Suppressor macrophage (primary cell): ENCODE measurements at regions not wholly inside any gene's neighbourhood (a gene's known extent, or its start where the extent isn't known, plus 50 kb on each side); places are given as distances from the start of the nearest gene placed in this dataset.

Source experiments
- DNase-seq, 4 experiments: peaks; one replicate each; pipeline ENCODE4 v3.0.0-alpha.2; 2020 to 2022

DNA sequence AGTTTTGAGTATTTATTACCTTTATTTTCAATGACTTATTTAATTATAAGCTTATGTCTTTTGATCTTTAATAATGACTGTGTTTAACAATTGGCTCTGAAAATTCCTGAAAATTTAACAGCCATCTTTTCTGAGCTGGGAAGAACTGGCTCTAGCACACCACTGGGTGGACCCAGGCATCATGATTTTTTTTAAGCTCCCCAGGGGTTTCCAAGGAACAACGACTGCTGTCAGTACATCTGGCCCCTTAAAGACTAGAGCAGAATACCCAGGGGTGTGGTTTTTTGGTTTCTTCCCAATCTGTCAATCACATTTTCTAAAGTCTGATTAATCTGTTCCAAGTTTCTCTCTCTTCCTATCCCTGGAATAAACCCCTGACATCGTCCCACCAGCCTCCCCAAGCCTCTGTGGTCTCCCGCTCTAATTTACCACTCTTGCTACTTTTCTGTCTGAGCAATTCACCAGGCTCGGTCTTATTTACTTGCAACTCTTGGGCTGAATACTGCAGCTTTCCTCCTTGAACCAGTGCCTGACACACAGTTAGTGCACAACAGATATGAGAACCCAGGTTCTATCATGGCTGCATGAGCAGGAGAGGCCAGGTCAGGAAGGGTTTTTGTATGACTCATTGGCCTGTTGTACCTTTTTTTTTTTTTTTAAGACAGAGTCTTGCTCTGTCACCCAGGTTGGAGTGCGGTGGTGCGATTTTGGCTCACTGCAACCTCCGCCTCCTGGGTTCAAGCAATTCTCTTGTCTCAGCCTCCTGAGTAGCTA, 321.9 kb downstream of the ZSWIM6 start:
- no peak for DNase-seq

DNA sequence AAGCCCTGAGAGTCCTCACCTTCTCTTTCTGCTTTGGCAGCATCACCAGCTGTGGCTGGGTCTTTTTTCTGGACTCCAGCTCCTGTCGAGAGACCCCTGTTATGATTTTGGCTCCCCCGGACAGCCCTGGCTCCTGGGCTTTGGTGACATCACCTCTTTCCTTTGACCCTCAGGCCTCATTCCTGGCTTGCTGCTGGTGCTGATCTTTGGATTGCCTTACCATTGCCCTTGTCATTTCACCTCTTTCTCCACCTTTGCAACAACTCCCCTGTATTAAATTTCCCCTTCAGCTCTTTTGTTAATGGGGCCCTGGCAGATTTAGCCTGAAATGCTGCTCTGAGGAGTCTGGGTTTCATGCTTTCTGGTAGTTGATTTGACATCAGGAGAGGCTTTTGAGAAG, 322.8 kb downstream of the ZSWIM6 start:
- no peak for DNase-seq

DNA sequence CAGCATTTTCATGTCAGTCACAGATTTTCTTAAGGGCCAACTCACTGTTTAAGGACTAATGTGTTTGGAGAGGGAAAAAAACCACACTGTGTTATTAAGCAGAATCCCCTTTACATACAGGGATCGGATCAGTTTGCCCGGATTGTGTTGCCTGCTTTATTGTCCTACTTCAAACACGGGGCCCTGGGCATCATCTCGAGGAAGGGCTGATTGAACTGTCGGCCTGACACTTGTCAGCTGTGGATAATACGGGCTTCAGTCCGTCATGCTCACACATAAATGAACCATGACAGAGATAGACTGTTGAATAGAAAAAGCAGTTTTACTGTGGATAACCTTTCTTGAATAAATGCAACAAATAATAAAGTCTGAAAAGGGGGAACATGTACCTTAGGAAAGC, 325.0 kb downstream of the ZSWIM6 start:
- DNase-seq, result no peak

DNA sequence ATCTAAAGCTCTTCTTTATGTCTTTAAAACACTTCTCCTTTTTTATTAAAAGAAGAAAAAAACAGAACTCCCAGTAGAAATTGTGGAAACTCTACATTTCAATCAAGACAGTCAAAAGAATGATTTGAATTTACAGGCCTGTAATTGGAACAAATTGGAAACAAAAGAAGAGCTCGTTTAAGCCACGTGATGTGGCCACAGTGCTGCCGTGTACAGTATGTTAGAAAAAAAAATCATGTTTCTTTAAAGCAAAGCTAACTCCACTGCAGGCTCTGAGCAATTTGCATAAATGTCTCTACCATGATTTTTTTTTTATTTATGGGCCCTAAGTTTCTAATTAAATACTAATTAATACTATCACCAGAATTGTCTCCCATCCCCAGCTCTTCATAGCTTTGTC, 325.6 kb downstream of the ZSWIM6 start:
- DNase-seq, result peak in 1 of 4 experiments; percentile 16

DNA sequence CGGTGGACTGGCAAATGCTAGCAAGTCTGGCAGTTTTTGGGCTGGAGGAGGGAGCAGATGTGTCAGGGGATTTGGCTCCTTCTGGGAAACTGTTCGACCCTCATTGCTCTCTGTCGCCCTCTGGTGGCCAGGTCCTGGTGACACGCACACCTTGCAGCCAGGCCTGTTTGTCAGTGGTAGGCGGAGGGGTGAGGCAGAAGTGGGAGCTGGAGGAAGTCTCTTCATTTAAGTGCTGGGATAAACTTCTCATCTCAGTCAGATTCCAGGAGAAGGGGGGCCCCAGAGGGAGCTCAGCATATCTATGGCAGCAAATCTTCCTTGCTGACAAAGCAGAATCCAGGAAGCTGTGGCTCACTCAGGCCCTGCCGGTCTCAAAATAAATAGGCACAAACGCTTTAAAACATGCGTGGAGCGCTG, 326.5 kb downstream of the ZSWIM6 start:
- DNase-seq, result peak; percentile 56 to 83 (median 72)

DNA sequence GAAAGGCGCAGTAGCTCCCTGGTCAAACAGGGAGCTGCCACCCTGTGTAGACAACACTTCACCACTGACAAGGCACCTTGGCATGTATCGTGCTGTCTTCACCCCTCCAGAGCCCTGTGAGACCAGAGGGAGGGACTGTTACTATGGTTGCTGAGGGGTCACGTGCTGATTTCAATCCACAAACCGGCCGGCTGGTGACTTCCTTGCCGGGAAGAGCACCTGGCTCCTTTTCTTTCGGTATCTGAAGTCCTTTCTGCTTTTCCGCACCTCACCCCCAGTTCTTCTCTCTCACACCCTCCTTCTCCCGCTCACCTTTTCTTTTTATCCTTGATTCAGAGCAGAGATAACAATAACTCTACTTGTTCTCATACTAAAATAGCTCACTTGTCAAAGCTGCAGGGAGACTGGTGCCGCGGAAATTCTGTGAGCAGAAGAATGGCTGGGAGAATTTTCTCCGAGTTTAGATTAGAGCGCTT, 327.2 kb downstream of the ZSWIM6 start:
- DNase-seq, result no peak

DNA sequence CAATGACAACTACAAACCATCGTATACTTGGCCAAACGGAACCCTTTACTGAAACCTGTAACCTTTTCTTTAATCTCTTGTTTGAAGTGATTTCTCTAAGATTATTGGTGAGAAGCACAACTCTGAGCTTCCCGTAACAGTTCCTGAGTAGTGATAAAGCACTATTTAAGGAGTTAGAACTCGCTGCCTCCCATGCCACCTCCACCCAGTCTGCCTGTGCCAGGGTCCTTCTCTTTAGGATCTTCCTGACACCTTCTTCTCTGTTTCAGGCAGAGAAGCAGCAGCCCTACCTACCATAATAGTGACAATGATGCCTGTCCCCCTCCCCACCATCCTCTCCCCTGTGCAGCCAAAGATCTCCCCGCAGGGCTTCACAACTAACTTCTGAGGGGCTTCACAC, 330.6 kb downstream of the ZSWIM6 start:
- no peak for DNase-seq

DNA sequence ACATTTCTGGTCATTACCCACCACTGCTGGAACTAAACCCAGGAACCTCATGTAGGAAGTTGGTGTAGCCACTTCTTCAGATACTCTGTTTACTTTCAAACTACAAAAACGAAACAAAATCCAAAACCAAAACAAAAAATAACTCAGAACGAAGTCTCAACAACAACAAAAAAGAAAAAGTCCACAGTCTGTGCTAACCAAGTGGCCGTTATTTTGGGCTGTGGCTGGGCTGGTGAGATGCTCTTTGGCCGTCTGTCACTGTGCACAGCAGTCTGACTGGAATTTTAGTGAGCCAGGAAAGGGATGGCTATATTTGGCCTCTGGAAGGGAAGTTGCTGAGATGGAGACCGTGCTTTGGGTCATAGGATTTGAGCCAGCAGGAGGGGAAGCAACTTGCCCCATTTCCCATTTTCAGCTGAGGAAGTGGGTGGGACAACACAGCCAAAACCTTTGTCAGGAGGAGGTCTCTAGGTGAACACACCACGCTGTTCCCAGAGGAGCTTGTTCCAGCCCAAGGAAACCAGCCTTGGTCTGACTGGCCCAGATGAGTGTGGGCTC, 334.1 kb downstream of the ZSWIM6 start:
- peak; percentile 55 to 79 (median 76) for DNase-seq

DNA sequence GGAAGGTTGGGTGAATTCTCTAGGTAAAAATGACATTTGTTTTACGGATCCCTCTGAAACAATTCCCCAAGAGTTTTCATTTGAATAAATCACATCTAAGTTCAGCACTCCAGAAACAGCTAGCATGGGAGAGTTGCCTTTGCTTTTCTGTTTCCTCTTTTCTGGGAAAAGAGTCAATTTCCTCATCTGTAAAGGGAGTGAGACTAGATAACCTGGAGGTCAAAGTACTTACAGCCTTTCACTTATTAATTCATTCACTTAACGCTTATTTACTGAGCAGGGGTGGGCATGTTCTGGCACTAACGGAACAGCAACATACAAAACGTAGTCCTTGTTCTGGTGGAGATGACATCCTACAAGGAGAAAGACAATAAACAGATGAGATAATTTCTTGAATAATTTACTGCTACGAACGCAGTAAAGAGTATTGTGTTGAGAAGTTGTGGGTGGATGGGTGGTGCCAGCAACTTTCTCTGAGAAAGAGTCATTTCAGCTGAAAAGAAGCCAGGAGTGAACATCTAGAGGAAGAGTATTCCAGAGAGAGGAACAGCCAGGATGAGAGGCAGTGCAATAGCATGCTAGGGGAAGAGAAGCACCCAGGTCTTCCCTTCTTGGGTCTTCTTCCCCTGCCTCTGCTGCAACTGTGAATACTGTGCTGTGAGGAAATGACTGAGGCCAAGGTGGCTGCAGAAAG, 335.6 kb downstream of the ZSWIM6 start:
- peak in 3 of 4 experiments; percentile 20 to 52 (median 38) for DNase-seq

DNA sequence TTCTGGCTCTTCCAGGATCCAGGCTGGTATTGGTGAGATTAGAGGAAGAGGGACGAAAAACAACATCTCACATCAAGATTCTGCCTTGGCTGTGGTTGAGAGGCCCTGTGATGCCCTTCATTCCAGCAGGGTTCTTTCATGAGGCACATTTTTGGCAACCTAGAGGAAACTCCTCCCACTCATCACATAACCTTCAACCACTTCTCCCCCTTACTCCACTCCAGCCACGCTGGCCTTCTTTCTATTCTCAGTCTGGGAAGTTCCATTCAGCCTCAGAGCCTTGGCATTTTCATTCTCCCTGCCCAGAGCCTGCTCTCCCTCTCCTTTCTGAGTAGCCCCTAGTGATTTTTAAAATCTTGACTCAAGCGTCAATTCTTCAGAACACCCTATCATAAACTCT, 337.5 kb downstream of the ZSWIM6 start:
- peak in 2 of 4 experiments; percentile 35 to 49 for DNase-seq

DNA sequence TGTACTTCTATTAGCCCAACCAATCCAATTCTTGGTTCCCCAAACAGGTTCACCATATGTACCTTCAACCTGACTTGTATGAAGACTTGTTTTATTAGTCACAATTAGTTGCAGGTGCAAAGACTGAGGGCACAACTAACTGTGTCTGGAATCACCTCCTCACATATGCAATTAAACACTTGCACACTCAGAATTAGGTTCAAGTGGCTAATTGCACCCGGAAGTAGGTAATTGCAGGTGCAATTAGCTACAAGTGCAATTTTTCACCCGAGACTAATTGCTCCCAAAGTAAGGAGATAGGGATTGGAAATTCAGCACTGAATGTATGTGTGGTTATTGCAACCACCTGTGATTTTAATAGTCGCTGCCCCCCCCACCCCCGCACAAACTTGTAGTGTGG, 338.9 kb downstream of the ZSWIM6 start:
- DNase-seq, result no peak

DNA sequence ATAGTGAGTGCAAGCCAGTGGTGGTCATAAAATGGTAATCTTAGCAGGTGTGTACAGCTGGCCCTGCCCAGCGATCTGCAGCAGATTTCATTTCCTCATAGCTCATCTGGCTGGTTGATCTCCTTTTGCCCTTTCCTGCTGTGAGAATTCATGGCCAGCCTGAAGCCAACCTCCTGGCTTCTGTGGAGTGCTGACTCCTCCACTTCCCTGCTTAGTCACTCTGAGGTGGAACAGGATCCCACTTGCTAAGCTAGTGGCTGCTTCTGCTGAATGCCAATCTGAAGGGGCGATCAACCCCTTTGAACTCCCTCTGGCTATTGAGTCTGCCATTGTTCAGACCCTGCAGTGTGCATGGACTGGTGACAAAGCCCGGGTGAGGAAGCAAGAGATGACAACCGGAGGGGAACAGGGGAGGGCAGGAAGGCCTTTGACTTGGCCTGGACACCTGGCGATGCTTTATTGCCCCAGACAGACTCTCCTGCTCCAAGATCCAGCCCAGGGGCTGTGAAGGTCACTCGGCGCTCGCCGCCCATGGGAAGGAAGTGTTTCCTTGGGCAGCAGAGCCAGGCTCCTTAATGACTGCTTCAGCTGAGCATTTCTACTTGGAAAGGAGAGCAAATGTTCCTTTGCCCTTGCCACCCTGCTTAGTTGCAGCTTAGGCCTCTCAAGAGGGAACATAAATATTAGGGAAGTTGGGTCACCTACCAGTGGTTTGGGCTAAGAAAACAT, 341.1 kb downstream of the ZSWIM6 start:
- DNase-seq, result peak; percentile 25 to 57 (median 48)

DNA sequence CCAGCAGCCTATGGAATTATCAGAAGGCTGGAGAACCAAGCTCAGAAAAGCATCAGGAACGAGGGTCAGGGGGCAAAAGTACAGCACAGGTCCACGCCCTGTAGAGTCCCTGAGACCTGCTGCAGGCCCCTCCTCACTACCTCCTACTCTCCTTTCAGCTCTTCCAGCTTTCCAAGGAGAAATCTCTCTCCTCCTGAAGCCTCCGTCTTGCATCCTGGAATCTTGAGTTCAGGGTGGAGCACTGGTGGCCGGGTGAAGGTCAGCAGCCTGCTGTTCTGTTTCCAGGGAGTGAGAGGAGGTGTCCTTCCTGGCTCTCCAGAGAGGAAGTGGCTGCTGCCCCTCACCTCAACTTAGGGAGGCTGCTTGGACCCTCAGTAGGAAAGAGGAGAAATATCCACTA, 342.3 kb downstream of the ZSWIM6 start:
- no peak for DNase-seq

DNA sequence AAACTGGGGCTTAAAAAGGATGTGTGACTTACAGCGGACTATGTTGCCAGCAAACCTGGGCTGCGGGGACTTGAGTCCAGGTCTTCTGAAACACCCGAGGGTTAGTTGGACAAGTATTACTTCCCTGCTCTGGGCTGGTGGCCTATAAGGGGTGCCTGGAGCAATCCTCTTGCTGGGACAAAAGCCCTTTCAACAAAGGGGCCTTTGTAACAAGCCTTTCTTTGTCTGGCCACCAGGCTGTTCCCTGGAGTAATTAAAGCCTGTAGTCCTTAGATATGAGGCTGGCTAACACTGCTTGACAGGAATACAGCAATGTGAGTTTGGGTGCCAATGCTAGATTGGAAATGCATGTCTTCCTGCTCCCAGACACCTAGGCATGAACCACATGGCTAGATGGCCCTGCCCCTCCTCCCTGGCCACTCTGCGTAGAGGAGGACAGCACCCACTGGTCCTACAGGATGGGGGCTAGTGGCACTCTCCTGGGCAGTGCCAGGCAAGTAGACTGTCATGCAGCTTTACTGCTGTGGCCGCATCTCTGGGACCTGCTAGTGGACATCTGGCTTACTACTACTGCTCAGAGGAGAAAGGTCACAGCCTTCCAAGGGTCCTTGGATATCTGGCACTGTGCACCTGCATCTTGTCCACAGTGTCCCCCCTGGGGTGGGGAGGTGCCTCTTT, 343.1 kb downstream of the ZSWIM6 start:
- DNase-seq, result no peak

DNA sequence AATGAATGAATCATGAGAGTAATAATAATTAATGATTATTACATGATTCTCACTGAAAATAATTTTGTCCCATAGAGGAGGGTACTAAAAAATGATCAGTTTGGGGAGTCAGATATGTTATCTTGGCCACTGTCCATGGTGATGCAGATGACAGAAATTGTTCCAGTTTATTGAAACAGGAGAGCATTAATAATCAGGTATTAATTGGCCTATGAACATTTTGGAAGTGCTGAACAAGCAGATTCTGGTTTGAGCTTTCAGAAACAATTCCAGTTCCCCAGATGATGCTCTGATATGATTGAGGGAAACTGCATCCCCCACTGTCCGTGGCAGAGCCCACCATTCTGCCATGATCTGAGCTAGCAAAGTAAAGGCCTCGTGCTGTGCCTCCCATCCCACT, 345.2 kb downstream of the ZSWIM6 start:
- no peak for DNase-seq

DNA sequence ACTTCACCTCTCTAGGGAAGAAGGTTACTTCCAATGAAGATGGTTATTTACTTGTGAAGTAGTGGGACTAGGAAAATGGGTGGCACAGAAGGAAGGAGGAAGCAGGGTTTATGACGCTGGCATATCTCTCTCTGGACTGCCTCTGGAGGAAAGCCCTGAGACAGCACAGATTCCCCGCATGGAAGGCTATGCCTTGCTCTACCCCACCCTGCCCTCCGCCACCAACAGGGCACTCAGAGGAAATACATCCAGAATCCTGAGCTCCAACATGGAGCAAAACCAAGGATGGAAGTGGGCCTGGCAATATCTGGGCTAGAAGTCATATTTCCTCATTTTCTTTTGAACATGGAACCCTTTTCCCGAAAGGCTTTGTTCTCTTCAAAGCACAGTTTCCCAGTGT, 346.9 kb downstream of the ZSWIM6 start:
- DNase-seq, result no peak

DNA sequence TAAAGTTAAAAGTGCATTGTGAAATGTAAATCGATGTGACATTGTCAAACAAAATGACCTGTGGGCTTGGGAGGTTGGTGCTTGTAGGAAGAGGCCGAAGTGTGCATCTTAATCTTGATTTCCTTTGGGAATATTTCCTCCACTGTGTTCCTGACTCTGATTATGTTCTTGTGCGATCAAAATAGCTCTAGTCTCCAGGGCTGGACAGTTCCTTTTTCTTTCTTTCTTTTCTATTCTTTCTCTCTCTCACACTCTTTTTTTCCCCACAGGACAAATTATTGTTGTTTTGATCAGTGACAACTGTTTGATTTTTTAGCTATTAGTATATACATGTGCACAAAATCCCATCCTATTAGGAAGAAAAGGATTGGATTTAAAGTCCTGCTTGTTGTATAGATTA, 347.5 kb downstream of the ZSWIM6 start:
- no peak for DNase-seq

DNA sequence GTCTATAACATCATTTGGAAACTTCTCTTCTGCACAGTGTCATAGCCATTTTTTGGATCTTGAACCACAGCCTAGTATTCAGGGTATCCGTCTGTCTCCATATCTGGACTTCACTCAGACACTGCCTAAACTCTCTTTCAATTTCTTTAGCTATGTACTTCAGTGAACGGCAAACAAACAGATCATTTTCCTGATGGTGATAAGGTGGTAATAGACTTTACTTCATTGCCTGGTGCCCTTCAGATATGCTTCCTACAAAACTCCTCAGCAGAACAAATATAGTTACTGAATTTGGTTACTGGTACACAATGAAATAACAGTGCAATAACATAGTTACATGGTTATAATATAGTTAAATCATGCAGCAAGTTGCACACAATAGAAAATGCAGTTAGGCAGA, 348.2 kb downstream of the ZSWIM6 start:
- no peak for DNase-seq

DNA sequence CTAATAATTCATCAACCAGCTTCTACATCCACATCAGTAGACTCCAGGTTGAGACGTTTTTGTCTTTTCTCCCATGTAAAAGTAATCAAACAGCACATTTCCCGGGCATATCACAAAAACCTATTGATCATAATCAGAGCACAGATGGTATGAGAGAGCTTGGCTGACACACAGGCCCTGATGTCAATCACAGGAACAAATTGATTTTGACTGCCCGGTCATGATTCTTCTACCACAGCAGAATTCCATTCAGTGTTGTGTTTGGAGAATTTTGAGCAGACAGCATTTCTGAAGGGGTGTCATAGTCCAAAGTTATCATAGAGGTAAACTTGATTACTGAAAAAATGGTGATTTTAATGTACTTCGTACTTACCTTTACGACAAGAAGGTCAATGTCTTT, 351.1 kb downstream of the ZSWIM6 start:
- no peak for DNase-seq

DNA sequence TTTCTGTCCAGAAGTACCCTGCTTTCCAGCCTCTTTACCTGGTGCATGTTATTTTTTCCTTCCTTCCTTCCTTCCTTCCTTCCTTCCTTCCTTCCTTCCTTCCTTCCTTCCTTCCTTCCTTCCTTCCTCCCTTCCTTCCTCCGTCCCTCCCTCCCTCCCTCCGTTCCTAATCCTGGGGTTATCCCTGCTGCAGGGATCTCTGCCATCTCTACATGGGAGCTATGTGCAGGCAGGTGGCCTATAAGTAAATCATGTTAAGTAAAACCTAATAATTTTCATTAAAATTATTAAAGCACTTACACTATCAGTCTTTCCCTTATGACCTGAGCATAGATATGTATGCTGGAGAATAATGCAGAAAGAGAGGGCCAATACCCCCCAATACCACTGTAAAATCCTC, 351.9 kb downstream of the ZSWIM6 start:
- no peak for DNase-seq

DNA sequence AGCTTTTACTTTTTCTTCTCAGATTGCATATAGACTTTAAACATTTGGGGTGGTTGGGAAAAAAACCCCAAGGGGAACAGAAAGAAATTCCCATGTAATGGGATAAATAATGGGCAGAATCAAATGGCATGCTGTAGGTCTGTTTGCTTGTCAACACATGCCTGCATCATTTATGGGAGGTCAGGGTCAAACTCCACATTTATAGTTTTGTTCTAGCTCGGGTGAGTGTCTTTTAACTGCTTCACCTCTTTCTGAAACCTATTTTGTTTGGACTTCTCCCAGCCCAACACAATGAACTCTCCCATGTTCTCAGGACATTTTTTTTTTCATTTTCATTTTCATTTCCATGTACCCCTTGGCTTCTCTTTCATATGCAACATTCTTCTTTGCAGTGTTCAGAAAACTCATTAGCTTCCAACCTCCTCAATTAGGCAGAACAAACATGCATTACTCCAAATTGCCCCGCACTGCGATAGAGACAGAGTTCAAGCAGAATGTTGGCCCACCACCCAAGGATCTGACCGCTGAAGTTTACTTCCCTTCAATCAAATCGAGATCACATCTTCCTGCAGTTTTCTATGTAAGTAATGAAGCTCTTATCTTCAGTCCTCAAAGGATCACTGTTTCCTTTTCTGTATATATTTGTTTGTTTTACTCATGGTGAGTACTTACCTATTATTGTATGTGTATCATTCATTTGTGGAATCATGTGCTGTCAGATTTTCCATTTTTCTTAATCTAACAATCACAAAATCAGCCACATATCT, 354.6 kb downstream of the ZSWIM6 start:
- DNase-seq, result no peak

DNA sequence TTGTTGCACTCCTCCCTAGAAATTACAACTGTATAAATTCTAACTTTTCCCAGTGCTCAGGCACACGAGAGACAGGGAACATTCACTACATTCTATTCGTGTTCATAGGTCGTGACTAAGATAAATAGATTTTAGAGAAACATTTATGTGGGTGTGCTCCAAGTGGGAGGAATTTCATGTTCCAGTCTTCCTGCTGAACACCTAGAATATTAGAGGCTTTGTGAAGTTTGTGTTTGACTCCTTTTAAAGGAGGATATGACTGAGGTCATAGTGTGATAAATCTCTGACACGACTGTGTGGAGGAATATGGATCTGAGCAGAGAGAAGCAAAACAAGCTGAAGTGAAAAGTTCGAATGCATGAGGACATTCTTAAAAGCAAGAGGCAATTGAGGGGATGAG, 355.3 kb downstream of the ZSWIM6 start:
- DNase-seq, result no peak
